Adrenal gland (tissue), 9 donors: ENCODE measurements at regions not wholly inside any gene's neighbourhood (a gene's known extent, or its start where the extent isn't known, plus 50 kb on each side); places are given as distances from the start of the nearest gene placed in this dataset.

Source experiments
- DNase-seq, 7 donors: peaks; one replicate each; pipeline ENCODE4 v3.0.0-alpha.2; 2019 to 2020
- H3K27ac ChIP-seq, 5 donors: fragments of 200-600 bp; sonication (generic) in 4 of 5; 1 replicate in 3 of 5; 2 replicates in 2 of 5; pipeline versions ENCODE4 v1.5.1 to v1.8.0; 2016 to 2020; ENCODE audit warnings: mild to moderate bottlenecking in 1 of 5
- H3K27me3 ChIP-seq: fragments of 200-600 bp; 2 replicates; pipeline ENCODE4 v1.8.0; 2021
- H3K36me3 ChIP-seq, 2 donors: fragments of 200-600 bp; replicated peaks in 1 of 2; 1 replicate in 1 of 2; 2 replicates in 1 of 2; pipeline versions ENCODE4 v1.5.1 to v1.8.0; 2018 to 2022
- H3K4me1 ChIP-seq, 2 donors: fragments of 200-600 bp; replicated peaks in 1 of 2; 1 replicate in 1 of 2; 2 replicates in 1 of 2; pipeline versions ENCODE4 v1.5.1 to v1.8.0; 2018 to 2021
- H3K4me3 ChIP-seq, 4 donors: fragments of 200-600 bp; sonication (generic) in 3 of 4; one replicate each; pipeline ENCODE4 v1.5.1; 2016 to 2018
- H3K9me3 ChIP-seq, 3 donors: fragments of 200-600 bp; sonication (generic) in 1 of 3; replicated peaks in 1 of 3; 1 replicate in 2 of 3; 2 replicates in 1 of 3; pipeline versions ENCODE4 v1.5.1 to v1.8.0; 2016 to 2021
- POLR2A ChIP-seq, 2 donors: fragments of 450-650 bp; IDR thresholded peaks; one replicate each; pipeline ENCODE4 v1.6.1; 2017; ENCODE audit warnings: antibody characterized with exemption in 2 of 2, mild to moderate bottlenecking in 2 of 2, moderate library complexity in 1 of 2
- WGBS, 4 donors: extraction: QIAGEN DNeasy Blood & Tissue Kit in 2 of 4; methylation state at CpG; one replicate each; pipeline versions ENCODE4 v1.1.5 to v1.1.7; 2013 to 2017; 5-methylcytosine and 5-hydroxymethylcytosine counted together
- intact Hi-C, 2 donors: fragments of 100-400 bp; cut with DNase I; formaldehyde crosslinking; loops; one replicate each; pipeline versions ENCODE4 v1.14.1 to v1.15.0; 2022 to 2023
- TF ChIP-seq, protein P1 (sequence below), 6 experiments: fragments of 450-650 bp in 4 of 6; fragments of 200-600 bp in 2 of 6; sonication (generic) in 1 of 6; IDR thresholded peaks; 1 replicate in 5 of 6; 2 replicates in 1 of 6; pipeline versions ENCODE4 v1.5.1 to v1.8.0; 2016 to 2021; ENCODE audit warnings: antibody characterized with exemption in 6 of 6, mild to moderate bottlenecking in 2 of 6, moderate library complexity in 1 of 6
- donor health status: healthy with polysubstance abuse.
- donor health status: Bipolar disorder and iron deficiency.
- donor health status: DM: yes; HTN: yes; CAD: no.
- donor health status: DM: no; HTN: no; CAD: no.
- donor health status: DM: no; HTN: no; CAD: no.

DNA sequence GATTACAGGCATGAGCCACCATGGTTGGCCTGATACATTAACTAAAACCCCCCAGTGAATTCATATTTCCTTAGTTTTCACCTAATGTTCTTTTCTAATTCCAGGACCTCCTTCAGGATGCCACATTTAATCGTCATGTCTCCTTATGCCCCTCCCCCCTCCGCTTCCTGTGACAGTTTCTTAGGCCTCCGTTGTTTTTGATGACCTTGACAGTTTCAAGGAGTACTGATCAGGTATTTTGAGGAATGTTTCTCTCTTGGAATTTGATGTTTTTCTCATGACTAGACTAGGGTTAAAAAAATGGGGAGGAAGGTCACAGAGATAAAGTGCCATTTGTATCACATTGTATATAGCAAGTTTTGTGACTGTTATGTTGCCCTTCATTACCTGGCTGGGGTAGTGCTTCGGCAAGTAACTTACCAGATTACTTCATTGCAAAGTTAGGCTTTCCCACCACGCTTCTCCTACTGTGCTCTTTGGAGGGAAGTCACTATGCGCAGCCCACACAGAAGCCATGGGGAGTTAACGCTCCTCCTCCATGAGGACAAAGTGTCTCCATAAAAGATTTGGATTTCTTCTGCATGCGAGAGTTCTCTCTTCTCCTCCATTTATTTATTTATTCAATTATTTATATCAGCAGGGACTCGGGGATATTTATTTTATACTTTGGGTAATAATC is 99.5 kb downstream of the NCR2 start:
- TF ChIP-seq POLR2A (IDR thresholded peaks at IDR 0.05): no peak
- TF ChIP-seq, protein P1, sequence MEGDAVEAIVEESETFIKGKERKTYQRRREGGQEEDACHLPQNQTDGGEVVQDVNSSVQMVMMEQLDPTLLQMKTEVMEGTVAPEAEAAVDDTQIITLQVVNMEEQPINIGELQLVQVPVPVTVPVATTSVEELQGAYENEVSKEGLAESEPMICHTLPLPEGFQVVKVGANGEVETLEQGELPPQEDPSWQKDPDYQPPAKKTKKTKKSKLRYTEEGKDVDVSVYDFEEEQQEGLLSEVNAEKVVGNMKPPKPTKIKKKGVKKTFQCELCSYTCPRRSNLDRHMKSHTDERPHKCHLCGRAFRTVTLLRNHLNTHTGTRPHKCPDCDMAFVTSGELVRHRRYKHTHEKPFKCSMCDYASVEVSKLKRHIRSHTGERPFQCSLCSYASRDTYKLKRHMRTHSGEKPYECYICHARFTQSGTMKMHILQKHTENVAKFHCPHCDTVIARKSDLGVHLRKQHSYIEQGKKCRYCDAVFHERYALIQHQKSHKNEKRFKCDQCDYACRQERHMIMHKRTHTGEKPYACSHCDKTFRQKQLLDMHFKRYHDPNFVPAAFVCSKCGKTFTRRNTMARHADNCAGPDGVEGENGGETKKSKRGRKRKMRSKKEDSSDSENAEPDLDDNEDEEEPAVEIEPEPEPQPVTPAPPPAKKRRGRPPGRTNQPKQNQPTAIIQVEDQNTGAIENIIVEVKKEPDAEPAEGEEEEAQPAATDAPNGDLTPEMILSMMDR (IDR thresholded peaks at IDR 0.05): no peak
- Histone ChIP-seq H3K27ac (no peak overlapping the region), H3K4me3 (no peak overlapping the region), H3K9me3 (no peaks in the 10 kb centered on the region), H3K36me3 (no peaks in the 10 kb centered on the region), H3K27me3 (no peaks in the 10 kb centered on the region), H3K4me1 (no peaks in the 10 kb centered on the region)
- WGBS, 4 donors: 64 to 70% (median 67%) methylated on average over 9 of the region's 9 CpGs
- no peak for DNase-seq
- intact Hi-C loops: no loop called here

GRCh38 chr6:41437604-41438003 is 102.2 kb downstream of the NCR2 start:
- H3K9me3 ChIP-seq: no peaks in the 10 kb centered on the region
- 82 to 92% (median 88%) methylated on average over 4 of the region's 4 CpGs for WGBS, 4 donors
- no peaks in the 10 kb centered on the region for H3K4me1 ChIP-seq
- TF ChIP-seq, protein P1 (IDR thresholded peaks at IDR 0.05): no peak
- TF ChIP-seq POLR2A (IDR thresholded peaks at IDR 0.05): no peak
- no peak overlapping the region for H3K27ac ChIP-seq
- intact Hi-C loops: no loop called here
- no peak for DNase-seq
- no peak overlapping the region for H3K4me3 ChIP-seq
- H3K27me3 ChIP-seq: peaks cover 10% of the 10 kb centered on the region
- no peaks in the 10 kb centered on the region for H3K36me3 ChIP-seq

GRCh38 chr6:41438746-41439145 is 103.3 kb downstream of the NCR2 start:
- Histone ChIP-seq H3K9me3 (no peaks in the 10 kb centered on the region), H3K27me3 (peaks cover 13% of the 10 kb centered on the region), H3K4me3 (no peak overlapping the region), H3K36me3 (no peaks in the 10 kb centered on the region), H3K4me1 (peaks cover 4% of the 10 kb centered on the region in 2 donors), H3K27ac (no peak overlapping the region)
- DNase-seq: no peak
- intact Hi-C loops: no loop called here
- TF ChIP-seq POLR2A (IDR thresholded peaks at IDR 0.05): no peak
- WGBS, 4 donors: 67 to 91% (median 81%) methylated on average over 1 of the region's 1 CpG

- Histone ChIP-seq H3K27me3 (peaks cover 13% of the 10 kb centered on the region), H3K4me1 (peaks cover 4% of the 10 kb centered on the region in 2 donors), H3K36me3 (no peaks in the 10 kb centered on the region), H3K9me3 (no peaks in the 10 kb centered on the region), H3K4me3 (no peak overlapping the region), H3K27ac (no peak overlapping the region)
- intact Hi-C loops: no loop called here
- WGBS, 4 donors: 67 to 74% (median 70%) methylated on average over 8 of the region's 8 CpGs
- TF ChIP-seq, protein P1 (IDR thresholded peaks at IDR 0.05): no peak
- TF ChIP-seq POLR2A (IDR thresholded peaks at IDR 0.05): no peak
- DNase-seq: no peak
These were observed 104.4 kb downstream of the NCR2 start for GRCh38 chr6:41439524-41440418.
